Small intestine (tissue), 7 donors: ENCODE measurements at regions not wholly inside any gene's neighbourhood (a gene's known extent, or its start where the extent isn't known, plus 50 kb on each side); places are given as distances from the start of the nearest gene placed in this dataset.
"Not testable (repeated sequence)": the region's sequence is repeated elsewhere in the genome, so short reads cannot be mapped to it uniquely, and the experiment has no call there.

Experiments used
- DNase-seq, 2 donors: peaks; one replicate each; pipeline versions ENCODE4 v3.0.0 to v3.0.0-alpha.2; 2013
- FAIRE-seq: peaks from 2 replicates; lab custom pipeline; 2012; peaks lifted over from hg19 to GRCh38; lab: Jason Lieb, UNC
- H3K27ac ChIP-seq, 3 donors: one replicate each; pipeline ENCODE4 v1.5.1; 2013; ENCODE audit warnings: low read length in 2 of 3, mild to moderate bottlenecking in 2 of 3, control low read depth in 1 of 3, inconsistent platforms in 1 of 3, low read depth in 1 of 3, moderate library complexity in 1 of 3
- H3K27me3 ChIP-seq, 3 donors: one replicate each; pipeline ENCODE4 v1.6.1; 2013; ENCODE audit warnings: low read length in 3 of 3, inconsistent platforms in 1 of 3; ENCODE audit not compliant: control insufficient read depth in 3 of 3, insufficient read depth in 3 of 3
- H3K36me3 ChIP-seq, 3 donors: one replicate each; pipeline ENCODE4 v1.6.1; 2013; ENCODE audit warnings: low read length in 3 of 3, inconsistent platforms in 1 of 3, low read depth in 1 of 3, mild to moderate bottlenecking in 1 of 3, moderate library complexity in 1 of 3; ENCODE audit not compliant: control insufficient read depth in 3 of 3, insufficient read depth in 2 of 3
- H3K4me1 ChIP-seq, 3 donors: one replicate each; pipeline ENCODE4 v1.6.1; 2013; ENCODE audit warnings: low read length in 2 of 3, inconsistent platforms in 1 of 3, low read depth in 1 of 3, mild to moderate bottlenecking in 1 of 3, moderate library complexity in 1 of 3; ENCODE audit not compliant: control insufficient read depth in 3 of 3, insufficient read depth in 2 of 3
- H3K4me3 ChIP-seq, 3 donors: one replicate each; pipeline ENCODE4 v1.5.1; 2013; ENCODE audit warnings: low read length in 3 of 3, control low read depth in 1 of 3, inconsistent platforms in 1 of 3, low read depth in 1 of 3, mild to moderate bottlenecking in 1 of 3, moderate library complexity in 1 of 3
- H3K9me3 ChIP-seq, 2 donors: one replicate each; pipeline ENCODE4 v1.6.1; 2013; ENCODE audit warnings: low read depth in 1 of 2, low read length in 1 of 2; ENCODE audit not compliant: control insufficient read depth in 2 of 2, insufficient read depth in 1 of 2
- WGBS, 3 donors: extraction: QIAGEN DNeasy Blood & Tissue Kit; methylation state at CpG; one replicate each; pipeline ENCODE4 v1.1.7; 2013; 5-methylcytosine and 5-hydroxymethylcytosine counted together
- donor health status: healthy with polysubstance abuse.
- donor health status: control.
- donor health status: control.
- donor health status: Bipolar disorder and iron deficiency.
- donor health status: healthy.

GRCh38 chr10:114743521-114744231 lies 77.9 kb upstream of the FHIP2A start:
- Histone ChIP-seq H3K4me3 (no peak overlapping the region), H3K9me3 (no peaks in the 10 kb centered on the region)
- 76 to 87% (median 80%) methylated on average over 6 of the region's 6 CpGs for WGBS, 3 donors

GRCh38 chr10:114746531-114746930 lies 75.0 kb upstream of the FHIP2A start:
- FAIRE-seq = no peak
- H3K4me1 ChIP-seq = peaks cover 0 to 12% (median 0%) of the 10 kb centered on the region in 3 donors
- WGBS, 3 donors = 84 to 90% (median 88%) methylated on average over 3 of the region's 3 CpGs

More at GRCh38 chr10:114743521-114744231, 77.9 kb upstream of the FHIP2A start:
- Histone ChIP-seq H3K27me3 (no peaks in the 10 kb centered on the region), H3K36me3 (no peaks in the 10 kb centered on the region), H3K27ac (no peak overlapping the region), H3K4me1 (peaks cover 0 to 6% (median 0%) of the 10 kb centered on the region in 3 donors)
- no peak for DNase-seq
- FAIRE-seq = no peak

GRCh38 chr10:114748241-114748640 lies 73.3 kb upstream of the FHIP2A start:
- DNase-seq (no peak), FAIRE-seq (no peak)
- no peaks in the 10 kb centered on the region for H3K9me3 ChIP-seq
- H3K27ac ChIP-seq = peak overlapping the region in 1 of 3 donors; percentile 70
- peaks cover 0 to 12% (median 0%) of the 10 kb centered on the region in 3 donors for H3K4me1 ChIP-seq
- H3K4me3 ChIP-seq = no peak overlapping the region
- H3K27me3 ChIP-seq = no peaks in the 10 kb centered on the region
- WGBS, 3 donors = 86 to 93% (median 92%) methylated on average over 1 of the region's 1 CpG
- no peaks in the 10 kb centered on the region for H3K36me3 ChIP-seq

More at GRCh38 chr10:114746531-114746930, 75.0 kb upstream of the FHIP2A start:
- DNase-seq = no peak
- Histone ChIP-seq H3K4me3 (no peak overlapping the region), H3K27me3 (no peaks in the 10 kb centered on the region), H3K9me3 (no peaks in the 10 kb centered on the region), H3K36me3 (no peaks in the 10 kb centered on the region), H3K27ac (no peak overlapping the region)

DNA sequence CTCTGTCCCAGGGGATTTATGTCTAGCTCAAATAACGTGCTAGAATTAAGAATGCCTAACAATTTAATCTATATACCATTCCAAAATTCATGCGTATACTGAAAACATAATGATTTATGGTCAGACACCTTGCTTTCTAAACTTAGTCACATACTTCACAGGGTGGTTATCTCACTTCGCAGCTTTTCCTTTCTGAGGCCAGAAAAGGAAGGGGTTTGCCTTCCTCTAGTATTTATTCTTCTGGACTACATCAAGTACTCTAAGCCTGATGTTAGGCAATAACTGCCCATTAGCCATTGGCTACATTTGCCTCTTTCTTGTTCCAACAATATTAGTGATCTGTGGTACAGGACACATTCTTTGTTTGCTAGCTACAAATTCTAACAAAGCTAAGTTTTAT lies 72.6 kb upstream of the FHIP2A start:
- no peak overlapping the region for H3K4me3 ChIP-seq
- peak overlapping the region in 1 of 3 donors; percentile 70 for H3K27ac ChIP-seq
- no peaks in the 10 kb centered on the region for H3K36me3 ChIP-seq
- FAIRE-seq (no peak), DNase-seq (no peak)
- WGBS, 3 donors = 56 to 88% (median 69%) methylated on average over 3 of the region's 3 CpGs
- no peaks in the 10 kb centered on the region for H3K27me3 ChIP-seq
- H3K4me1 ChIP-seq = peaks cover 0 to 14% (median 0%) of the 10 kb centered on the region in 3 donors
- H3K9me3 ChIP-seq = no peaks in the 10 kb centered on the region

DNA sequence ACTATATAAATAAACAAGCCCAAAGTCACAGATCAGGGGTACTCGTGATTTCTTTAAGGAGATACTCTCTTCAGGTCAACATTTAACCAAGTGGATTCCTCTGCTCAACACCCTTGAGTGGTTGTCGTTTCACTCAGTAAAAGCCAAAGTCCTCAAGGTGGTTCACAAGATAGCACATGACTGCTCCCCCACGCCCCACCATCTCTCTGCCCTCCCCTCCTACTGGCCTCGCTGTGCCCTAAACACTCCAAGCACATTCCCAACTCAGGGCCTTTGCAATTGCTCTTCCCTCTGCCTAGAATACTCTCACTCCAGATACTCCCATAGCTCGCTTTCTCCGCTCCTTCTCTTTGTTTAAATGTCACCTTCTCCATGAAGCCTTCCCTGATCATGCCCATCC lies 72.1 kb upstream of the FHIP2A start:
- Histone ChIP-seq H3K27ac (peak overlapping the region in 1 of 3 donors; percentile 70), H3K4me3 (no peak overlapping the region), H3K9me3 (no peaks in the 10 kb centered on the region), H3K27me3 (no peaks in the 10 kb centered on the region), H3K4me1 (peaks cover 0 to 17% (median 2%) of the 10 kb centered on the region in 3 donors), H3K36me3 (no peaks in the 10 kb centered on the region)
- peak in 1 of 2 donors; percentile 82 for DNase-seq
- FAIRE-seq = no peak
- WGBS, 3 donors = 65 to 71% (median 65%) methylated on average over 6 of the region's 6 CpGs

- no peaks in the 10 kb centered on the region for H3K9me3 ChIP-seq
- FAIRE-seq (no peak), DNase-seq (no peak)
- 90 to 93% (median 91%) methylated on average over 3 of the region's 3 CpGs for WGBS, 3 donors
- no peak overlapping the region for H3K27ac ChIP-seq
- H3K27me3 ChIP-seq = no peaks in the 10 kb centered on the region
- H3K4me3 ChIP-seq = no peak overlapping the region
- no peaks in the 10 kb centered on the region for H3K36me3 ChIP-seq
- peaks cover 2 to 28% (median 6%) of the 10 kb centered on the region in 3 donors for H3K4me1 ChIP-seq
Measured at GRCh38 chr10:114751856-114752255, 69.7 kb upstream of the FHIP2A start.

DNA sequence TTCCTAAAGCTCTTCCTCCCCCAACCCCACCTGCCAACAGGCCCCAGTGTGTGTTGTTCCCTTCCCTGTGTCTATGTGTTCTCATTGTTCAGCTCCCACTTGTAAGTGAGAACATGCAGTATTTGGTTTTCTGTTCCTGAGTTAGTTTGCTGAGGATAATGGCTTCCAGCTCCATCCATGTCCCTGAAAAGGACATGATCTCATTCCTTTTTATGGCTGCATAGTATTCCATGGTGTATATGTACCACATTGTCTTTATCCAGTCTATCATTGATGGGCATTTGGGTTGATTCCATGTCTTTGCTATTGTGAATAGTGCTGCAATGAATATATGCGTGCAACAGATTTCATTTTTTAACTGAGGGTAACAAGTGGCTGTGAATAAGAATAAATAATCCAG lies 69.0 kb upstream of the FHIP2A start:
- H3K36me3 ChIP-seq, H3K27me3 ChIP-seq, H3K9me3 ChIP-seq, FAIRE-seq, DNase-seq, H3K27ac ChIP-seq, H3K4me3 ChIP-seq: not testable (repeated sequence)
- peaks cover 2 to 28% (median 6%) of the 10 kb centered on the region in 3 donors for H3K4me1 ChIP-seq
- WGBS, 3 donors = 63 to 97% (median 96%) methylated on average over 1 of the region's 1 CpG

DNA sequence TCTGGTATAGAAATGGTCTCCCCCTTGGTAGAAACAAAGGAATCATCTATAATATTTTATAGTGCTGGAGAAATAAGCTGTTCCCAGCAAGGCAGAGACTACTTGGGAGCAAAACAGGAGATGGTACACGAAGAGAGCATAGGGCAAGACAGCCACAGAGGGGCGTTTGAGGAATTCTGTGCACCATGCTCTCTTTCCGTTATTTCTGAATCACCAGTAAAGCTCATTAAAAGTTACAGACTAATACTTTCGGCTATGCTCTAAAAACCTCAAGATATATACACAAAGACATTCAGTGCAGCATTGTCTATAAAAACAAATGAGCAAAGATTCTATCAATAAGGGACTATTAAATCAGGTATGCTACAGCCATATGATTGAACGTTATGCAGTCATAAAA lies 68.5 kb upstream of the FHIP2A start:
- Histone ChIP-seq H3K4me3 (no peak overlapping the region), H3K27ac (no peak overlapping the region), H3K36me3 (no peaks in the 10 kb centered on the region), H3K9me3 (no peaks in the 10 kb centered on the region), H3K4me1 (peaks cover 2 to 27% (median 6%) of the 10 kb centered on the region in 3 donors), H3K27me3 (no peaks in the 10 kb centered on the region)
- no peak for FAIRE-seq
- no peak for DNase-seq
- 77 to 87% (median 86%) methylated on average over 5 of the region's 5 CpGs for WGBS, 3 donors
